ENCODE measurements at regions not wholly inside any gene's neighbourhood (a gene's known extent, or its start where the extent isn't known, plus 50 kb on each side); places are given as distances from the start of the nearest gene placed in this dataset.

- no peak for TF ChIP-seq CTCF (IDR thresholded peaks at IDR 0.05; ENCODE audit: insufficient read depth, low read length, missing control alignments)
- no peak overlapping the region for H3K4me3 ChIP-seq (ENCODE audit: low read depth, low read length)
- no peak for DNase-seq (ENCODE audit: low read depth, low spot score)
- CTCF ChIA-PET = no interaction called here
- POLR2A ChIA-PET = no interaction called here
Measured at GRCh38 chr10:112039823-112040222, 143.7 kb downstream of the GPAM start.

GRCh38 chr10:112040696-112041095 lies 142.9 kb downstream of the GPAM start:
- TF ChIP-seq CTCF (IDR thresholded peaks at IDR 0.05; ENCODE audit: insufficient read depth, low read length, missing control alignments) = no peak
- POLR2A ChIA-PET = no interaction called here
- CTCF ChIA-PET = no interaction called here
- DNase-seq (ENCODE audit: low read depth, low spot score) = no peak
- H3K4me3 ChIP-seq (ENCODE audit: low read depth, low read length) = no peak overlapping the region

- TF ChIP-seq CTCF (IDR thresholded peaks at IDR 0.05; ENCODE audit: insufficient read depth, low read length, missing control alignments) = no peak
- CTCF ChIA-PET = no interaction called here
- POLR2A ChIA-PET = no interaction called here
- H3K4me3 ChIP-seq (ENCODE audit: low read depth, low read length) = no peak overlapping the region
- DNase-seq (ENCODE audit: low read depth, low spot score) = no peak
Measured at GRCh38 chr10:112045938-112046337, 137.6 kb downstream of the GPAM start.

- TF ChIP-seq CTCF (IDR thresholded peaks at IDR 0.05; ENCODE audit: insufficient read depth, low read length, missing control alignments) = no peak
- H3K4me3 ChIP-seq (ENCODE audit: low read depth, low read length) = no peak overlapping the region
- no peak for DNase-seq (ENCODE audit: low read depth, low spot score)
- CTCF ChIA-PET = no interaction called here
- POLR2A ChIA-PET = no interaction called here
Measured at GRCh38 chr10:112047674-112048073, 135.9 kb downstream of the GPAM start.

- no peak for DNase-seq (ENCODE audit: low read depth, low spot score)
- no peak for TF ChIP-seq CTCF (IDR thresholded peaks at IDR 0.05; ENCODE audit: insufficient read depth, low read length, missing control alignments)
- no peak overlapping the region for H3K4me3 ChIP-seq (ENCODE audit: low read depth, low read length)
- ChIA-PET CTCF (no interaction called here), POLR2A (no interaction called here)
Measured at GRCh38 chr10:112052166-112052565, 131.4 kb downstream of the GPAM start.

- no peak for TF ChIP-seq CTCF (IDR thresholded peaks at IDR 0.05; ENCODE audit: insufficient read depth, low read length, missing control alignments)
Measured at GRCh38 chr10:112053895-112054294, 129.7 kb downstream of the GPAM start.

More at GRCh38 chr10:112053895-112054294, 129.7 kb downstream of the GPAM start:
- no peak for DNase-seq (ENCODE audit: low read depth, low spot score)
- ChIA-PET POLR2A (no interaction called here), CTCF (no interaction called here)
- no peak overlapping the region for H3K4me3 ChIP-seq (ENCODE audit: low read depth, low read length)

Measured in AG04449 (cell line).